GM21390 (cell line): ENCODE measurements at regions not wholly inside any gene's neighbourhood (a gene's known extent, or its start where the extent isn't known, plus 50 kb on each side); places are given as distances from the start of the nearest gene placed in this dataset.
"Not testable (repeated sequence)": the region's sequence is repeated elsewhere in the genome, so short reads cannot be mapped to it uniquely, and the experiment has no call there.

ENCODE experiments used
- ATAC-seq: cut with Tn5 transposase; IDR thresholded peaks from one replicate; pipeline ENCODE4 v1.9.1; 2021; ENCODE audit not compliant: unreplicated experiment

DNA sequence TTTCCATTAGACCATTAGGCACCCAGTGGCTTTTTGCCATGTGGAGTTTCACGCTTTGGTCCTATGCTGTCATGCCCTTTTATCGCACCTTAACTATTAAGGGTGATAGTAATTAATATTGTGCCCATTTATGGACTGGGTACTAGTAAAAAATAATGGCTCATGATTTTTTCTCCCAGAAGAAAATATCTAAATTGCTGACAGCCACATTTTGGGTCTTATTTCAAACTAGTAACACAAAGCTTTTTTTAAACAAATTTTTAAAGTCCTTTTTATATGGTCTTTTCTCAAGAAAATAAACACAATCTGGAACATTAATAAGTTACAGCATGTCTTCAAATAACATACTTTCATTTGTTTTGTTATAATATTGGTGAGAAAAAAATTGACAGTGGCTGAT, 179.7 kb downstream of the ANKRD7 start:
- no peak for ATAC-seq

DNA sequence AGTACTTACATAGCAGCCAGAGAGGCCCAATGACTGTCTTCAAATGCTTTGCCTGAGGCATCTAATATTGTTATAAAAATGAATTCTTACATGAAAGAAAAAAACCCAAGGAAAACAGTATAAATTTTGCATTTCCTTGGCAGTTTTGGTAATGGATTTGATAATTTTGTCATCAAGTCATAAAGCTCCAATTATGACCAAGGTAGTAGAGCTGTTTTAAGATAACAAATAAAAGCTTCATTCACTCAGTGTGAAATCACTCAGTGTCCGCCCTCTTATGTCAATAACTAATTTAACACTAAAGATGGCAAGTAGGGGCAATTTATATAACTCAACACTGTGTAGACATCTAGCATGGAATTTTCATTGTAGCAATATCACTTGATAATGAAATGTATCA, 193.9 kb downstream of the ANKRD7 start:
- ATAC-seq: no peak

DNA sequence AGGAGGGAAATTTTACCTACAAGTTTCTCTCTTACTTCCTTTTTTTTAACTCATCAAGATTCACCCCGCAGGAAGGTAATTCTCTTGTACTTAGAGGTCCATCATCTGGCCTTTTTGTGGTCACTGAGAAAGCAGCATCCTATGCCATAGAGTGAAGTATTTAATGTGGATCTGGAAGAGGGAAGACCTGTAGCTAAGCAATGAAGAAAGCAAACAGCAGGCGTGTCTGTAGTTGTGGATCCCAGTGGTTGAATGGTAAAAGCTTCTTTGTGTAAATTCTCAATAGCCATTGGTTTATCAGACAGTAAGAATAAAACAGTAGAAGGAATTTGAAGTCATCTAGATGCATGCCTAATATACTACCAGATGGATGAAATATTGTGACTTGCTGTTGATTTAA, 196.4 kb downstream of the ANKRD7 start:
- no peak for ATAC-seq

GRCh38 chr7:118429141-118429540, 204.6 kb downstream of the ANKRD7 start:
- no peak for ATAC-seq

- no peak for ATAC-seq
Observed at GRCh38 chr7:118436663-118437062, 212.2 kb downstream of the ANKRD7 start.

- ATAC-seq: not testable (repeated sequence)
Observed at GRCh38 chr7:118449030-118449429, 224.5 kb downstream of the ANKRD7 start.

- ATAC-seq: no peak
Observed at GRCh38 chr7:118449797-118450567, 225.5 kb downstream of the ANKRD7 start.

- no peak for ATAC-seq
Observed at GRCh38 chr7:118452128-118452527, 227.6 kb downstream of the ANKRD7 start.

- ATAC-seq: no peak
Observed at GRCh38 chr7:118467381-118467780, 242.9 kb downstream of the ANKRD7 start.

- no peak for ATAC-seq
Observed at GRCh38 chr7:118472581-118472980, 248.1 kb downstream of the ANKRD7 start.

DNA sequence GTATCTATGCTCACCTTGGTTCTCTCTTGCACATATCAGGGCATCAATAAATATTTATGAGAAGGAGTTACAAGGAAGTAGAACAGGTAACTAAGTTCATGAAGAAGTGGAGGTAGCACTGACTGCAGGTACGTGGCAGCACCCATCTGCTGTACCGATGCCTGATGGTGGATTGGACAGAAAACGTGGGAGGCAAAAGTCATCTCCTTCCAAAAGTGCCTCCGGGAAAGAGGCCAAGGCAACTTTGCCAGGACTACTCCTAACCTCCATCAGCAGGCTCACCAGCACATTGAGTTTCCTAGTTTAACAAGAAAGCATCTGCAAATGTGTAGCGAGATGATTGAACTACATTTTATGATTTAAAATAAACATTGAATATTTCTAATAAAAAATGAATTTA, 248.8 kb downstream of the ANKRD7 start:
- ATAC-seq: no peak

- ATAC-seq: no peak
Observed at GRCh38 chr7:118476036-118476435, 251.5 kb downstream of the ANKRD7 start.

DNA sequence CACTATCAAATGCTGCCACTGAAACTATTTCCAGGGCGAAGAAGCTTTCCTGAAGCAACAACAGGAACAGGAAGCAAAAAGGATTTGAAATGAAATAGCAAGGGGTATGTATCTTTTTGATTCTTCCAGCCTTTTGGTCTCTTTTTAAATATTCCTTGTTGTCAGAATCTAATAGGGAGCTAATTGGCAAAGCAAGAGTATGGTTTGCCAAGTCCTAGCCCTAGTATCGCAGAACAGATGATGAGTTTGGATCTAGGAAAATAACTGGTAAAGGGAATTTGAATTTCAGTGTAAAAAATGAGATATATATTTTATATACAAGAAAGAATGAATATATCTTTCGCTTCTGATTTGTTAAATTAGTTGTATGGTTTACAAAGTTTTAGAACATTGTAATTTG, 252.5 kb downstream of the ANKRD7 start:
- ATAC-seq: no peak

DNA sequence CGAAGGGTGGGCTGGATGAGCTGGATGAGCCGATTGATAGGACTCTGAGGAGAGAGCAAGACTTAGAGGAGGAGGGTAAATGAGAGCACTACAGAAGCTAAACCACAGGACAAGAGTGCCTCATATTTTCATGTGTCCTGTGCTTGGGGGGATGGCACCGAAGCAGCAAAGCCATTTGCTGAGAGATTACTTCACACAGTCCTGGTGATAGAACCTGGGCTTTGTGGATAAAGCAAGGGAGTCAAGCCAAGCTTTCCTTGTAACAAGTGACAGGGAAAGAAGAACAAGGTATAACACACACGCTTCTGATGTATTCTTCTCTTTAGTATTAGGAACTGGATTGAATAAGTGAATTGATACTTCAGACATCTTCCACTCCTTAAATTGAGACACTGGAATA, 253.7 kb downstream of the ANKRD7 start:
- ATAC-seq: no peak

- ATAC-seq: no peak
Observed at GRCh38 chr7:118478931-118479330, 254.4 kb downstream of the ANKRD7 start.

DNA sequence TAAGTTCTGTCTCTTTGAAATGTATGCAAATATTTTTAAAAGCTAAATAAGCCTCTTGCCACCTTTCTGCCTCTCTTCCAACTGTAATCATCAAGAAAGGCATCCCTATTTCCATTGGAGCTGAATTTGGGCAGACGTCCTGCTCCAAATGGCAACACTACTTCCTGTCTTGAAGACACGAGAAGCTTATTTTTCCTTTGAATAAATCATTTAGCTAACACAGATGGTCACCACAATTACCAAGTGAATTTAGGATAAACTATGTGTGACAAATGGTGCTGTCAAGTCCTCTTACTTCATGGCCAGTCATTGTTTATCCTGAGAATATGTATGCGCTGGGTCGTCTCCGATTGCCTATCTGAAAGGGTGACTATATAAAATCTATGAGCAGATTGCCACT, 268.0 kb downstream of the ANKRD7 start:
- ATAC-seq: no peak

DNA sequence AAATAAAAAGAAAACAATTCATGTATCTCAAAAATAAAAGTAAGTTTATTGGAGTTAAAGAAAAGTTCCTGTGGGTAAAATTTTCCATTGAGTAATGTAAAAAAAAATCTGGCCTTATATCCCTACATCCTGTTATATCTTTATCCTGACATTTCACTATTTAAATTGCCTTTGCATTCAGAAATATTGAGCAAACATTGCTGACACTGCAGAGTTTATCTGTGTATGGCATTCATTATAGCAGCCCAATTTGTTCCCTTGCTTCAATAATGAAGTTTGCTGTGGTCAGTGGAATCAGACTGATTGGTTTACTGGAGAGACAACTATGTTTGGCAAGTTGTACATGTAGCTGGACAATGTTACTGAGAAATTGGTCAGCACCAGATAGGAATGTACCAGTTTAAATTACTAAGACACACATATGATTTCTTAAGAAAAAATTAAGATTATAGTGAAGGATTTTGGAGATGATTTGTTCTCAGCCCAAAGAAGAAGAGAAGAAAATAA, 271.7 kb downstream of the ANKRD7 start:
- ATAC-seq: no peak

- no peak for ATAC-seq
Observed at GRCh38 chr7:118502235-118502634, 277.7 kb downstream of the ANKRD7 start.

GRCh38 chr7:118511146-118511545, 286.6 kb downstream of the ANKRD7 start:
- ATAC-seq: no peak

DNA sequence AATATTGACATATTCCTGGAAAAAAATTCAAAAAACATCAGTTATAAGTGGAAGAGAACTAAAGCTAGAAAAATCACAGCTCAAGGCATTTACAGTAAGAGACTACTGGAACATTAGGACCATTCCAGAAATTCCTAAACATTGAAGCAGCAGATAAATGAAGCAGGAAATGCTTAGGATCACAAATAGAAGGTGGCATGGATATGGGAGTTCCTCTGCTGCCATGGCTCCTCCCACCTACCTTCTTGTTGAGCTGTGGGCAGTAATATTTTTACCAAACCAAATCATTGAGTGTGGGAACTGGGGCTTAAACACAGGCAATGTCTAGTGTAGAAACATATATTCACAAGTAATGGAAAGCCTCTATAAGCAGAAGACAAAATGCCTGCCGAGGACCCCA, 292.8 kb downstream of the ANKRD7 start:
- no peak for ATAC-seq

DNA sequence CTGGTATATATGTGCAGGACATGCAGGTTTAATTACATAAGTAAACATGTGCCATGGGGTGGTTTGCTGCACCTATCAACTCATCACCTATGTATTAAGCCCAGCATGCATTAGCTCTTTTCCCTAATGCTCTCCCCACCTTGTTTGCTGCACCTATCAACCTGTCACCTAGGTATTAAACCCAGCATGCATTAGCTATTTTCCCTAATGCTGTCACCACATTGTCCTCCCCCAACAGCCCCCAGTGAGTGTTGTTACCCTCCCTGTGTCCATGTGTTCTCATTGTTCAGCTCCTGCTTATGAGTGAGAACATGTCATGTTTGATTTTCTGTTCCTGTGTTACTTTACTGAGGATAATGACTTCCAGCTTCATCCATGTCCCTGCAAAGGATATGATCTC, 300.5 kb downstream of the ANKRD7 start:
- ATAC-seq: no peak

DNA sequence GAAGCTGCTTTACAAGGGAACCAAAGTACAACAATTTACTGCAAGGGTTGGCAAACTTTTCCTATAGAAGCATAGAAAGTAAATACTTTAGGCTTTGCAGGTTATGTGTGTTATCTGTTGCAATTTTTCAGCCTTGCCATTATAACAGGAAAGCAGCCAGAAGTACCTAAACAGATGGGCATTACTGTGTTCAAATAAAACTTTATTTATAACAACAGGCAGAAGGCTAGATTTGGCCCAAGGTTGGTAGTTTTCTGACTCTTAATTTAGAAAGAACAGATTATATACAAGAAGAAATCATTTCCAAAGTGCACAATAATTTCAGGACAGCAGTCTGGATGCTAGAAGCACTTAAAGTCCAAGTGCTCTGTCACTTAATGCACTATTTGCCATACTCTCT, 307.1 kb downstream of the ANKRD7 start:
- no peak for ATAC-seq

DNA sequence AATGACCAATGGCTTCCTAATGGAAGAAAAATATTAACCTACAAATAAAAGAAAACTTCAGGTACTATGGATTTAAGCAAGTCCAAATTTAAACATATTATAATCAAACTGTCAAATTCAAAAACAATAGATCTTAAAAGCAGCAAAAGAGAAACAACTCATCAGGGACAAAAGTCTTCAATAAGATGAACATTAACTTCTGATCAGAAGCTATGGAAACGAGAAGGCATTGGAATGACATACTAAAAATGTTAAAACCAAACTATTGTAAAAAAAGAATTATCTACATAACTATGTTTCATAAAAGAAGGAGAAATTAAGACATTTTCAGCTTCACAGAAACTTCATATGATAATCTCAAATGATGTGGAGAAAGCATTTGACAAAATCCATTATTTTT, 334.7 kb downstream of the ANKRD7 start:
- no peak for ATAC-seq
